Inflammatory macrophage (primary cell): ENCODE measurements at regions not wholly inside any gene's neighbourhood (a gene's known extent, or its start where the extent isn't known, plus 50 kb on each side); places are given as distances from the start of the nearest gene placed in this dataset.

Experiments
- DNase-seq, 2 donors: peaks; one replicate each; pipeline ENCODE4 v3.0.0-alpha.2; 2020 to 2022

DNA sequence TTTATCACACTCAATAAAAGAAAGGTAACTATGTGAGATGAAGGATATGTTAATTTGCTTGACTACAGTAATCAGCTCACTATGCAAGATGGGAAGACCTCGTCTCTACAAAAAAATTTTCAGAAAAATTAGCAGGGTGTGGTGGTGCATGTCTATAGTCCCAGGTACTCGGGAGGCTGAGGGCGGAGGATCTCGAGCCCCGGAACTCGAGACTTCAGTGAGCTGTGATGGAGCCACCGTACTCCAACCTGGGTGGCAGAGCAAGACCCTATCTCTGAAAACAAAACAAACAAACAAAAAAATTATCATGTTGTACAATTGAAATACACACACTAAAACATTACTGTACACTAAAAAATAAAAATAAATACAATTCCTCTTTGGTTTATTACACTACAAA is 376.7 kb upstream of the KLHL1 start:
- no peak for DNase-seq

DNA sequence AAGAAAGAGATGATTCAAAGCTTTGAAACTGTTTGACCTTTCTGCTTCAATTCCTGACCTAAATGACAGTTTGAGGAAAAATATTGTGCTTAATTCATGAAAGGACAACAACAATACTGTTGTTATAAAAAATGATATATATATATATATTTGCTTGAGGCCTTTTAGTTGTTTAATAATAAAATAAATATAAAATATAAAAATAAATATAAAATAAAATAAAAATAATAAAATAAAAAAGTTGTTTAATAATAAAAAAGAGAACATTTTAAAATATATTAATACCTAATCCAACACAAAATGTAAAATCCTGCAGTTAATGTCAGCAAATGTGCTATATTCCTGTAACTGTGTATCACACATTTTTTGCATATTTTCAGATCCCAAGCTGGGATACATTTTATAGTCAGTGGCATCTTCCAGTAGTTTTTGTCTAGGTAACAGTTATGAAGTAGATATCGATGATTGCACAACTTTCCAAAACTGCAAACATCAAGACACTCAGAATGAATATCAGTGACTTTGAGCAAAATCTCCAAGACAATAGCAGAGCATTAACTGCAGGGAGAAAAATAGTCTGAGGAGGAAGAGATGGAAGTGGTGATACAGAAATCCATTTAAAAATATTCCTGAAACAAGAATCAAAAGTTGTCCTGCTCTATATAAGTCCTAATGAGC is 375.5 kb upstream of the KLHL1 start:
- no peak for DNase-seq

DNA sequence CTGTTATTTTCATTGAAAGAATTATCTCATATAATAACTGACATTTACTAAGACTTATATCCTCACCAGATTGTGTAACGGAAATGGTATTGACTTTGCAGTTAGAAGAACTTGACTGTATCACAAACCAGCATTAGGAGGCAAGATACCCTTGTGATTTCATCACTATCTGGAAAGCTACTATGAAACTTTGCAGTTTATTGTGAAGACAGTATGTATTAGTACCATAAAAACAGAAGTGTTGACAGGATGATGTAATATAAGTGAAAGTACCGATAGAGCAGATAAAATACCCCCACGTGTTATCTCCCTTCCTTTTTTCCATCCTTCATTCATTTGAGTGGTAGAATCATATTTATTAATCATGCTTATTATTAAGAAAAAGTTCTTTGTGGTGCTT is 365.7 kb upstream of the KLHL1 start:
- no peak for DNase-seq

DNA sequence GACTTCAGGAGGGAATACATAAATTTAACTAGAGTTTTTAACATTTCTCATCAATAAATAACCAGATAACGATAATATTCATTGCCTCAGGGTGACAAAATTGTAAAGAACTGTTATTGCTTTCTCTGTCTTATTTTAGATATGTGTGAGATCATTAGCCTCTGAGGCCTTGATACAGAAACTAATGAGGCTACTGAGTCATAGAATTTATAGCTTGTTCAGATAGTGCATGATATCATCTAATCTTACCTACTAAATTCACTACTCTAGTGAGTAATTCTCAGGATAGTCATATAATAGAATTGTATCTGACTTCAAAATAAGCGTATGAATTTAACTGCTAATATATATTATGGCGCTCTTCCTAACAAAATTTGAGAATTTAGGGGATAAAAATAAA is 360.8 kb upstream of the KLHL1 start:
- no peak for DNase-seq

DNA sequence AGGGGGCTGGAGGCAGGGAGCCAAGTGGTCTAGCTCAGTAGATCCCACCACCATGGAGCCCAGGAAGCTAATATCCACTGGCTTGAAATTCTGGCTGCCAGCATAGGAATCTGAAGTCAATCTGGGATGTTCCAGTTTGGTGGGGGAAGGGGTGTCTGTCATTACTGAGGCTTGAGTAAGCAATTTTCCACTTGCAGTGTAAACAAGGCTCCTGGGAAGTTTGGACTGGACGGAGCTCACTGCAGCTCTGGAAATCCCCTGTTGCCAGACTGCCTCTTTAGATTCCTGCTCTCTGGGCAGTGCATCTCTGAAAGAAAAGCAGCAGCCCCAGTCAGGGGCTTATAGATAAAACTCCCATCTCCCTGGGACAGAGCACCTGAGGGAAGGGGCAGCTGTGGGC is 349.2 kb upstream of the KLHL1 start:
- no peak for DNase-seq

DNA sequence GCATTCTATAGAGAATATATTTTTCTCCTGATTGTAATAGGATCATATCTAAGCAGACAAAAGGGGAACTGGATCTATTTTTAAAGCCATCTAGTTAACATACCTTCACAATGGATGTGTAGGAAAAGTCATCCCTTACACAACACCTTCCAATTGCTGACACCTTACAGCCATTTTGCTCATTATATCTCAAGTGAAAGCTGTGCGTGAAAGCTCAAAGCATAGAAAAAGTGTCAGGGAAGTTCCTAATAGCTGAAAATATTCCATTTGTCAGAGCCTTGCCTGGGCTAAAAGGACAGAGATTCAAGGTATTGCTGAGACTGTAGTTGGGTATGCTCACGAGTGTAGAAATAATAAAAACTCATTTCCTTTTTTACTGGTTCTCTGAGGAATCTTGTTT is 340.6 kb upstream of the KLHL1 start:
- no peak for DNase-seq

DNA sequence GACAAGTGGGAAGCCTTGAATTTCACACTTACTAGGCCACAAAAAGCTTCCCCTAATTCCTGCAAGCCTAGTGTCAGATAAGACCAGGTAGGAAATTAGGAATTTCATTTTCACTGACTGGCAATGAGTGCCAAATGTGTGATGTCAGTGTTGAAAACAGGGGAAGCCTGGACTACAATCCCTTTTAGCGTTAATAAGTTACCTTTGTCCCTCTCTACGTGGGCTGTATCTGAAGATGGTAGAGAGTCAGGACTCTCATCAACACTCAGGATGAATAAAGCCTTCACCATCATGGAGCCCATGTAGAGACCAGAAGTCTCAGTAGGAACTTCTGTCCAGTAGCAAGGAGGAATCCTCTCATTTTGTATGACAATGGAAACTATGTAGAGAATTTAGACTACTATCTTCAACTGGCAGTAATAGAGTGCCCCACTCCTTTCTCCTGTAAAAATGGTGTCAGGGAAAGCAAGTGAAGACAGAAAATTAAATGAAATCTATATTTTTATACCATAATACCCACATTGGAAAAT is 324.1 kb upstream of the KLHL1 start:
- no peak for DNase-seq

DNA sequence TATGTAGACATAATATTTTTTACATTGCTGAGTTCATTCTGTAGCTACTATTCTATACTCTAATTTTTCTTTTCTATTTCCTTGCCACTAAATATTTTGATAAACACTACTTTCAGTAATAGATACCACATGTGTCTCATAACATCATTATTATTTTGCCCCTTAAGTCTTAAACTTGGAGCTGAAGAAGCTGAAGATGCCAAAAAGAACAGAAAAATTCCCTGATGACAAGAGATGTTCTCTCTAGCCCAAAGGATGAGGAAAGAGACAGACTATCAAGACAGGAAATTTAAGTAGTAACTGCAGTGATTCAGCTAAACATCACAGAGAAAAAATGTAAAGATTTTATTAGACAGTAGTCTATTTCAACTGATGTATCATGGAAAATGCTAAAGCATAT is 322.0 kb upstream of the KLHL1 start:
- no peak for DNase-seq

DNA sequence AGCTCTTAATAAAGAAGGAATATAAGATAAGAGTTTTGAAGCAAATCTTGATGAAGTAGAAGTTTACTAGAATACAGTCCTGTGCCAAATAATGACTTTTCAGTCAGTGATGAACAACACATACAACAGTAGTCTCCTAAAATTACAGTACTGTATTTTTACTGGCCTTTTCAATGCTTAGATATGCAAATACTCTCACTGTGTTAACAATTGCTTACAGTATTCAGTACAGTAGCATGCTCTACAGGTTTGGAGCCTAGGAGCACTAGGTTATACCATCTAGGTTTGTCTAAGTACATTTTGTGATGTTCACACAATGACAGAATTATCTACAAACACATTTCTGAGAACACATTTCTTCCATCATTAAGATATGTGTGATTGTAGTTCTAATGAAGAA is 316.7 kb upstream of the KLHL1 start:
- DNase-seq = no peak

DNA sequence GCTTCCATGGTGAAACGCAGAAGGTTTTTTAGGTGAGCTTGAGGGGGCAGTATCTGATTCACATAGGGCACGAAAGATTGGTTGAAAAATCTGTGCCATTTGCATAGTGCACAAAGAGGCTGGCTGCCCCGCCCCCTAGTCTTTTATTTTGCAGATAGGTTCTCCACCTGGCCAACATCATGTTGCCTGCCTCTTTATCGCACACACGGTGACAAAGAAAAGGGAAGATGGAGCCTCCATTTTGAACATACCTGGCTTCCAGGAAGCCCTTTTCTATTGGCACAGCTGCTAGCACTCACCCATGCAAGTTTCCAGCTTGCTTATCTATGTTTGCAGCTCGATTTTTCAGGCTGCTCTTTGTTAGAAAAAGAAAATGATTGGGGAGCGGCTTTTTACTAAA is 316.2 kb upstream of the KLHL1 start:
- no peak for DNase-seq

DNA sequence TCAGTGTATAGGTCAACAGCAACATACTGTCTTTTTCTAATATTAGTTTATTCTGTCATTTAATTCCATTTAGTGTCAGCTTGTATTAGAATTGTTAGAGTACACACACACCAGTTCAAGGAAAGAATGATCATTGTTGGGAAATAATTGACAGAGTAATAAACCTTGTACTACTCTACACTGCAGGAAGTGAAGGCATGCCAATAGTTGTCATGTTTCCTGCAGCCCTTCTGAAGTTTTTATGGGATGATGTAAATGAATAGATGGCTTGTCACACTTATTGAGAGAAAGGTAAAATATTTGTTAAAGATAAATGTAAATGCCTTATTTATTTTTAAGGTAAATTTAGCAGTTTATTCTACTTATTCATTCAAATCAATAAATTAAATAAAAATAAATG is 306.9 kb upstream of the KLHL1 start:
- no peak for DNase-seq

DNA sequence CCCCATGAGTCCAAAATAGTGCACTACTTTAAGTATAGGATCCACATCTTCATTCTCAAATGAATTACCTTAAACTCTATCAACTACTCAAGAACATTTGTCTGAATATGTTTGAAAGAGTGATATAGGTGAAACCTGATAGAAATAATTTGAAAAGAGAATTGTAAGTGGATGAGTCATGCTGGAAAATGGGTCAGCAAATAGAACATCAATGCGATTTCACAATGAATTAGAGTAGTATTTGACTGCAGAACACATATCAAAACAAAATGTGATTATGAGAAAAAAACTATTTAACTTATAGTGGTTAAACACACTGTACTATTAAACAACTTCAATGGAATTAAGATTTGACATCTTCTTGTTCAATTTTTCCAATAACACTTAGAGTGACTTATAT is 300.6 kb upstream of the KLHL1 start:
- no peak for DNase-seq

DNA sequence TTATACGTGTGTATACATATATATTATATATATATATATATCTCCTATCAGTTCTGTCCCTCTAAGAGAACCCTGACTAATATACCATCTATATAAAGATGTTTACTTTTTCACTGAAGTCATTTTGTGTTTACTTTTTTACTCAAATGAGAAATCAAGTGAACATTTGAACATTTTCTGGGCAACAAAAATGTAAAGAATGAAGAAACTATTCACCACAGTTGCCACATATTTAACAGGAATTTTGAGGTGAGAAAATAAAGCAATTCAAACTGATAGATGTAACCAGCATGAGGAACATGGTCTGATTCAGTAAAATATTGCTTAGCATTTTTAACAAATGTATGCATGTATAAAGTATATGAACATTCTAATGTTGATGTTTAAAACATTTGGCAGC is 299.2 kb upstream of the KLHL1 start:
- no peak for DNase-seq

DNA sequence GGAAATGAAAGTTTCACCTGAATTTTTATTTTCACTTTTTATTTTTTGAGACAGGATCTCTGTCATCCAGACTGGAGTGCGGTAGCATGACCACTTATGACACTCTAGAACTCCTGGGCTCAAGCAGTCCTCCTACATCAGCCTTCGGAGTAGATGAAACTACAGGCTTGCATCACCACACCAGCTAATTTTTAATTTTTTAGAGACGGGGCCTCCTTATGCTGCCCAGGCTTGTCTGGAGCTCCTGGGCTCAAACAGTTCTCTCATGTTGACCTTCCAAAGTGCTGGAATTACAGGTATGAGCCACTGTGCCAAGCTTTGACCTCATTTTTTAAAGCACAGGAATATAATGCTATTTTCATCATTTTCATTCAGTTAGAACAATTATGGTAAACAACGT is 297.0 kb upstream of the KLHL1 start:
- no peak for DNase-seq

DNA sequence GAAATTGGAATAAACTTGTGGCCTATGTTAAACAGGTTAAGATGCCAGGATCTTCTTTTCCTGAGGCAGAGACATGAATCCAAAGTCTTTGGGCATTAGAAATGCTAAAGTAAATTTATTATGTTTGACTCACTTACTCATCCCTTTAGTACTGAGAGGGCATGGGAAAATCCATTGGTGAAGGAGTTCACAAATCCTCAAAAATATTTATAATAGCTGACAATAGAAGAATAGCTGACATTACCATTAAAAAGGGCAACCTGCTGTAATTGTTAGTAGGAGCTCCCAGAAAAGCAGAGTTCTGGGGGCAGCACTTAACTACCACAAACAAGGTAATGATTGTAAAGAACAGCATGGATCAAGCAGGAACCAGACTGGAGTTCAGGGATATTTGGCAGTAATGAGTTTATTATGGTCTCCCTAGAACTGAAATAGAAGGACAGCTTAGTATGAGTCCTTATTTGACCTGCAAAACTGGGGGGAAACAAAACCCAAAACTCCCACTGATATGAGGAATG is 285.8 kb upstream of the KLHL1 start:
- DNase-seq = no peak

DNA sequence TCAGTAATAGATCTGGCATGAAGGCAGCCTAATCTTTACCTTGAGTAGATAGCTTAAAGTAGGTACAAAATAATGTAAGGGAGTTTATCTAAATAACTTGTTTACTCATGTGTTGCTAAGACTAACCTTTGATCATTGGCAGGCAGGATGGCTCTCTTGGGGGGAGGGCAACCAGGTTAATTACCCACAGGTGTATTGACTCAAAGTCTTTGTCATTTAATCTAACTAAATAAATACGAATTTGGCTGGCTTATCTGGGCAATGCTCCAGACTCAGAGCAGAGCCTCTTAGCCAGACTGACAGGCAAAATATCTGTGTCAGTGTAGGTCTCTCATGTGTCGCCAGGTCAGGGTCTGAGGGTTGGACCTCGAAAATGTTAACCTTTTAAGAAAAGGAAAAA is 283.4 kb upstream of the KLHL1 start:
- no peak for DNase-seq

DNA sequence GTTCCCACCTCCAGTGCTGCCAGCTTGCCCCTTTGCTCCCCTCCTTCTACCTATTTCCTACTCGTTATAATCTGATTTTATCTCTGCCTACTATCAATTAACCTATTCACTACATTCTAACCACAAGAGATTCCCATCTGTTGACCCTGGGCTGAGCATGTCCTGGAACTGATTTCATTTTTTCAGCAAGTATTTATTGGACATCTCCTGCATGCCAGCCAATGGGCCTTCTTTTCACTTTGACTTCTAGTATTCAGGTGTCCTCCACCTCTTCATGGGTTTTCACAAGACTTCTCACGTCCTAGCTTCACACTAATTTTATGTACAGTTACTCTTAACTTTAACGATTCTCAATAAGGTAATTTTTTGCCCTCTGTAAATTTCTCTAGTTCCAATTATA is 282.7 kb upstream of the KLHL1 start:
- DNase-seq = no peak

DNA sequence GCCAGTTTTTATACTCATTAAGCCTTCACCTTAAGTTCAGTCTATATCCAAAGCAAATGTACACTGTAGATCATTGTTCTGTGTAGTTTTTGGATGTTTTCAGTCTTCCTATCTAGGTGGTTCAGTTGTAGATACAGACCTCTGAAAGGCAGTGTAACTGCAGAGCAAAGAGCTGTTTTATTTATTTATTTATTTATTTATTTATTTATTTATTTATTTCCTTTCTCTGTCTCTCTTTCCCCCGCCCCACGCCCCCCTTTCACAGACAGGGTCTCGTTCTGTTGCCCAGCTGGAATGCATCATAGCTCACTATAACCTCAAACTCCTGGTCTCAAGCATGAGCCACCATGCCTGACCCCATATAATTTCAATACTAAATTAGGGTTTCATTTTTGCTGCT is 281.8 kb upstream of the KLHL1 start:
- DNase-seq = no peak

DNA sequence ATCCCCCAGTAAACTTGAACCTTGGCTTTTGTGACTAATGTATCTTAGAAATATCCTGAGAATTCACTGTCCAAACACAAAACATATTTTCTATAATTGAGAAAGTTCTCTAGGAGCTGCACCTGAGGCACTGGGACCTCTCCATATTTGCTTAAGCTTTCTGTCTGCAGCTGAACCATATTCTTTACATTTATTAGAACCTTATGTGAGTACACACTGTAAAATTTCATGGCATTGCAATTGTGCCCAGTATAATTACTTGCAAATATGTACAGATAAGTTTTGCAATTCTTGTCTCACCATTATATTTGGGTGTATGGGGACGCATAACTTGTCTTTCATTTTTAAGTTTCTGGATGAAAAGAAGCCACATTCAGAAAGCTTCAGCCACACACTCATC is 280.7 kb upstream of the KLHL1 start:
- no peak for DNase-seq

DNA sequence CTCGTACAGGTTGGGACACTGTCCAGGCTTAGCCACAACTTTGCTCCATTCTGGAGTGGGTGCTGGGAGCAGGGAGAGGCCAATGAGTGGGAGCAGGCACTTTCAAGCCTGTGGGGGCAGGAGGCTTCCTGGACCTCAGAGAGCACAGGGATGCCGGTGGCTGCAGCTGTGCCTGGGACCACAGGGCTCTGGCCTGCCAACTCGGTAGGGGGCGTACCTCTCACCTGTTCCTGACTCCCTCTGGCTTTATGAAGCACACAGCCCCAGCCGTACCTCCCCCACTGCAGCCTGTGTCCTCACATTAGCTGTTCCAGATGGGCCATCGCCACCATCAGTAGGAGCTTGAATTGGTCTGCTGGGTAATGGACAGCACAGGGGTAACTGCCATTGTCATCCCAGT is 278.7 kb upstream of the KLHL1 start:
- no peak for DNase-seq

DNA sequence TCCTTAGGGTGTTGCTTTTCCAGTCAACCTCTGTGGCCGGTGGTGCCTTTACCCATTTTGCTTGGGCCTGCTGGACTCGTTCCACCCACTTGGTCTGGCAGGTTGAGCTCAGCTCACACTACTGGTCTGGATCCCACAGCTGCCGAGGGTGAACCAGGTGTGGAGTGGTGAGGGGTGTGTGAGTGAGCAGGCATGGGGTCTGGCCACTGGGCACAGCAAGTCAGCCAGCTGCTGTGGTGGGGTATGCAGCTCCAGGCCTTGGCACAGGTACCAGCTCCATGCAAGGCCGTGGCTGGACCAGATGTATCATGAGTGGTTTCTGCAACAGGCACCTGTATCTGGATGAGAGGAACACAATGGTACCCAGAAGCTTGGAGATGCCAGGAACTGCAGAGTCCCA is 277.6 kb upstream of the KLHL1 start:
- no peak for DNase-seq

DNA sequence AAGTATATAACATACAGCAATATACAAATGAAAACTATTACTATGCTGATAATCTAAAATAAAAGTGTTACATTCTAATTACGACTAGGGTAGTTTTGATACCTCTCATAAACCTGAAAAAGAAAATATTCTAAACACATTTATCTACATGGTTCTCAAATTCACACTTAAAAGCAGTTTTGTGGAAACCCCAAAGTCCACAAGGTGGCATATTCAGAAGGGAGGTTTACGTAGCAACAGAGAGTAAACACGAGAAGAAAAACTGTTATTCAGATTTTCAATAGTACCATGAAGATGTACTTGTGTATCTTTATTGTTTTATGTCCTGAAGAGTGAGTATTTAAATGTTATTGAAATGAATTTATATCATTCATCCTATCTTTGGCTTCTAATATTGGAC is 275.9 kb upstream of the KLHL1 start:
- DNase-seq = no peak

DNA sequence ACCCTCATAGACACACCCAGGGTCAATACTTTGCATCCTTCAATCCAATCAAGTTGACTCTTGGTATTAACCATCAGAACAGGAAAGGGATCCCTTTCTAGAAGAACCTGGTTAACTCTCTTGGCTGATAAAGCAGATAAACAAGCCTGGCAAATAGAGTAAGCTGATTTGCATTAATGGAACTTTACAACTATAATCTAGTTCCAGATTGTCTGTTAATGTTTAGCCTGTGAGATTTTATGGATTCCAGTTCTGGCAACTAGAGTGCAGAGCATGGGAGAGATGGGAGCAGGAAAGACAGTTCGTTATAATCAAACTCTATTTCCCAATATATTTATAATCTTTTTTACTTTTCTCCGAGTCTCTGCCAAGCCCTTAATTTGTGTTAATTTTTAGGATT is 272.6 kb upstream of the KLHL1 start:
- no peak for DNase-seq

DNA sequence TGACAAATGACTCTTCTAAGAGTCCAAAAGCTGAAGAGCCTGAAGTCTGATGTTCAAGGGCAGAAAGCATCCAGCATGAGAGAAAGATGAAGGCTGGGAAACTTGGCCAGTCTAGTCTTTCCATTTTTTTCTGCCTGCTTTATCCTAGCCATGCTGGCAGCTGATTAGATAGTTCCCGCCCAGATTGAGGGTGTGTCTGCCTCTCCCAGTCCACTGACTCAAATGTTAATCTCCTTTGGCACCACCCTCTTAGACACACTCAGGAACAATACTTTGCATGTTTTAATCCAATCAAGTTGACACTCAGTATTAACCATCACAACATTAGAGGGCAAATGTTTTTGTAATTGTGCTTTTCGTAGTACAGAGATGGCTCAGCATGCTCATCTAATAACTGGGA is 267.5 kb upstream of the KLHL1 start:
- no peak for DNase-seq

DNA sequence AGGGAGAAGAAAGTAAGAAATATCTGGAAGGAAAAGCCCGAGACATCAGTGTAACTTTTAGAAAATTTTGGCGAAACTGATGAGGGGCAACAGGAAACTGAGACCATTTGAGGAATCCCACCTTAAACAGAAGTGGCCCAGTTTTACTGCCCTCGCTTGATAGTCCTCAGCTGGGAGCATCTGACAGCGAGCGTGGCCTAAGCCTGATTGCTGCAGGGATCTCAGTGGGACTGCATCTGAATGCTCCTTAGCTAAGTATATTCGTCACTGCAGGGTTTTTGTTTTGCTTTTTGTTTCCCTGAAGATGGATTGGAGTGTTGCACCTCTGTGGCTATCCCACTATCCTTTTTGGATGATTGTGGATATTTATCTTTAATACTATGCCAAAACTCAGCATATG is 262.7 kb upstream of the KLHL1 start:
- no peak for DNase-seq
